HG03060 (cell line): ENCODE measurements at regions not wholly inside any gene's neighbourhood (a gene's known extent, or its start where the extent isn't known, plus 50 kb on each side); places are given as distances from the start of the nearest gene placed in this dataset.

ENCODE experiments used
- ATAC-seq: cut with Tn5 transposase; IDR thresholded peaks from one replicate; pipeline ENCODE4 v1.9.1; 2021; ENCODE audit warnings: low read depth, moderate number of reproducible peaks; ENCODE audit not compliant: unreplicated experiment

- ATAC-seq: no peak
Observed at GRCh38 chrX:139141370-139141769, 389.2 kb upstream of the F9 start.

DNA sequence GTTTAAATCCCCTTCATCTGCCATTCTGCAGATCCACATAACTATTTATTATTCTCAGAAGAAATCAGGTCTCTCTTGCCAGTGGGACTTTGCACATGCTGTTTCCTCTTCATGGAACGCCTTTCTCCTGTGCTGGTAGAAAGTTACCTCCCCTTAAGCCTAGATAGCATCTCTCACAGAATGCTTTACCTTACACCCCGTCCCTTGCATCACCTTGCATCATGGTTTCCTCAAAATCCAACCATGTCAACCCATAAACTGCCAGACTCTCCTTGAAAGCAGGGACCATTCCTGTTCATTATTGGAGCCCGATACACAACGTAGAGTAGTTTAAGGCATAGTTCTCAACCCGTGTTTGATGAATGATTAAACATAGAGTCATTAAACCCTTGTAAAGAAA is 396.2 kb upstream of the F9 start:
- ATAC-seq: no peak

- no peak for ATAC-seq
Observed at GRCh38 chrX:139126493-139126892, 404.0 kb upstream of the F9 start.

- no peak for ATAC-seq
Observed at GRCh38 chrX:139125916-139126315, 404.6 kb upstream of the F9 start.

GRCh38 chrX:139121616-139122286 is 408.8 kb upstream of the F9 start:
- no peak for ATAC-seq

GRCh38 chrX:139120760-139121159 is 409.2 kb upstream of the FGF13 start:
- ATAC-seq: no peak

DNA sequence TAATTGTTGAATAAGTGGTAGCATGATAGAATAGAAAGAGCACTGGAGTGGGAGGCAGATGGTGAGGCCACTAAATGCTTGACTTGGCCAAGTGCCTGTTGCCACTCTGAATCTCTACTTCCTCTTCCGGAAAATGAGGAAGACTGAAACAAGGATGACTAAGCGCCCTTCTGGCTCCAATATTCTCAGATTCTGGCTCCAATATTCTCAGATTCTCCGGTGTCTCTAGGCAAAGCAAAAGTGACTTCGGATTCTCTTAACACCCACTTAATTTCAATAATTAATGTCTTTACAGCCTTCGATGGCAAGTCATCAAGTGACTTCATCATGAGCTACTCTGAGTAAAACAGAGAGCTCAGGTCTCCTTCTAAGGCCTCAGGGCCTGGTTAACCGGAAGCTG is 402.2 kb upstream of the FGF13 start:
- no peak for ATAC-seq

GRCh38 chrX:139112432-139112831 is 400.9 kb upstream of the FGF13 start:
- no peak for ATAC-seq

- no peak for ATAC-seq
Observed at GRCh38 chrX:139106069-139106468, 394.6 kb upstream of the FGF13 start.

DNA sequence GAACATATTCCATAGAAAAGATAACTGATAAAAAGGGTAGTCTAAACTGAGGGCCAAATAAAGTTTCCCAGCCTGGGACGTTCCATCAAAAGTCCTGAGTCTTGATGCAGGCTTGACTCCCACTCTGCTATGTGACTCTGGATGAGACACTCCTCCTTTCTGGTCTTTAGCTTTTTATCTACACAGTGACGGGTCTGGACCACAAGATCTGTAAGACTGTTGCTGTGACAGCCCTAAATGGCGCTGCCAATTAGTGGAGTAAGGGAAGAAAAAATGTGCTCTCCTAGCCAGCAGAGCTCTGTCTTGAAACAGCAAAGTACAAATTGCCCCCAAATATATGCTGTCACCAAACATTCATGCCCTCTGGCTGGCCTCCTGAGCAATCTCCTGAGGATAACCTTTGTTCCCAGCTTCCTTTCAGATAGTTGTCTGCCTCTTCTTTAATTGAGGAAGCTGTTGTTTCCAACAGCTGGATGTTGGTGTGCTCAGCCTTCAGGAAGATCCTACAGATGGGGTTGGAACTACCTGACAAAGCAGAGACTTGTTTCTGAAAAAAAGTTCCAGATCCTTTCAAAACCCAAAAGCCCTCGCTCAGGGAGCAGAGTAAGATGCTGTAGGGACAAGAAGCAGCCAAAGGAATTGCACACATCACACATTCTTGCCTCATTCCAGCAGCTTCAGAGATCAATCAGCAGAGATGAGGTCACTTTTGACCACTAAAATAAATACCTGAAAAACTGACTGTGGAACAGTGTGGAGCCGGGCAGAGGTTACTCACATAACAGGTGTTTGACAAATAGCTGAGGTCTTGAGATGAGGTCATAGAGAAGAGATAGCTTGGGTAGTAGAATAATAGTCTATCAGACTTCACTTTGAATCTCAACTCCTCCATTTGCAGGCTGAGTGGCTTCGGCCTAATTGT is 383.4 kb upstream of the FGF13 start:
- ATAC-seq: no peak

DNA sequence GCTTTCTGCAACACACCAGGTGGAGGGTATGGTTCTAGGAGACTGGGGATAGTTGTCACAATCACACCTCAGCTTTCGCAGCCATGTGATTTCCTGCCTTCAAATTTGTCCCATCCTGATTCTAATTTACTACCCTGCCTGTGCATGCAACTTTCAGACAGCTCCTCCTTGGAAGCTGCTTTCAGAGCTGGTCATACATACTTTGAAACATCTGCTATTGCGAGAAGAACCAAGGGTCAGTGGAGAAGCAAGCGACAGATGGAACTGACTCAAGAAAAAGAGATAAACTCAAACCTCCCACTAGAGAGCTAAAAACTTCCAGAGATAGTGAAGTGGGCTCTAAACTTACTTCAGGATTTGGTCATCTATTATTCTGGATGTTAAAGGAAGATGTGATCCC is 381.7 kb upstream of the FGF13 start:
- ATAC-seq: no peak

GRCh38 chrX:139091878-139092277 is 380.4 kb upstream of the FGF13 start:
- ATAC-seq: no peak

DNA sequence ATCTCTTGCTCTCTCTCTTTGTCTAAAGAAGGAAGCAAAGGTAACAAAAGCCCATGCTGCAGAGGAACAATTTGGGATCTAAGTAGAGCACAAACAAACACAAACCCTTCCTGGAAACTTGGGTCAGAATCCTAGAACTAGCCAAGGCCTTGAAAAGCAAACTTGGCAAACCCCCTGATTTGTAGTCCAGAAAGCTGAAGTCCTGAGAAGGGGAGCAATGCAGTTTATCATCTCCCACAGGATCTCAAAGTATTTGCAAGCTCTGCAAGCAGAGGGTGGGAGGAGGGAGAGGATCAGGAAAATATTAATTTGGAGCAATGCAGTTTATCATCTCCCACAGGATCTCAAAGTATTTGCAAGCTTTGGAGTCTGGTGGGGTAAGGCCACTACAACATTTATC is 379.5 kb upstream of the FGF13 start:
- ATAC-seq: no peak

DNA sequence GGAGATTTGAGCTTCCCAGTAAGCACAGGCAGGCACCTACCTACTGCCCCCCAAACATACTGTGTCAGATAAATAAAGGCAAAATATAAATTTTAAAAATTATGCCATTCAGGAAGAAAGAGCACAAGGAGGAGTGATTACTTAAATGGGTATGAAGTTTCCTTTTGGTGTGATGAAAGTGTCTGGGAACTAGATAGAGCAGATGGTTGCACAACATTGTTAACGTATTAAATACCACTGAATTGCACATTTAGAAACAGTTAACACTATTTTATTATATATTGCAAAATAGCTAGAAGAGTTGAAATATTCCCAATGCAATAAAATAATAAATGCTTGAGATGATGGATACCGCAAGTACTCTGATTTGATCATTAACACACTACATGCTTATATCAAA is 374.7 kb upstream of the FGF13 start:
- no peak for ATAC-seq

- ATAC-seq: no peak
Observed at GRCh38 chrX:139085404-139085803, 373.9 kb upstream of the FGF13 start.

DNA sequence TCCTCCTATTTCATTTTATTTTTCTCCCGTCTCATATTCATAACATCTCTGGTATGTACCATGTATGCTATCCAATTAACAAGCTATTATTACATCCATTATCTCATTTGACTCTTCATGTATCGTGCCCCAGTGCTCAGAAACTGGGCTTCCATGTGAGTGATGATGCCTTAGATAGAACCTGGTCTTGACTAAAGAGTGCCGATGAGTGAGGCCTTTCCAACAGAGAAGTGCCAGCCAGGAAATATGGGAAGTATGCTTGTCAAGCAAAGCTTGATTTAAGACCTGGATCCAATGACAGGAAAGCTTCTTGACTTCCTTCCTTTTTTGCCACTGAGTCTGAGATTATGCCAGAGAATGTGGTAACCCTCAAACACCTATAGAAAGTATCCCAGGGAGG is 371.7 kb upstream of the FGF13 start:
- ATAC-seq: no peak

DNA sequence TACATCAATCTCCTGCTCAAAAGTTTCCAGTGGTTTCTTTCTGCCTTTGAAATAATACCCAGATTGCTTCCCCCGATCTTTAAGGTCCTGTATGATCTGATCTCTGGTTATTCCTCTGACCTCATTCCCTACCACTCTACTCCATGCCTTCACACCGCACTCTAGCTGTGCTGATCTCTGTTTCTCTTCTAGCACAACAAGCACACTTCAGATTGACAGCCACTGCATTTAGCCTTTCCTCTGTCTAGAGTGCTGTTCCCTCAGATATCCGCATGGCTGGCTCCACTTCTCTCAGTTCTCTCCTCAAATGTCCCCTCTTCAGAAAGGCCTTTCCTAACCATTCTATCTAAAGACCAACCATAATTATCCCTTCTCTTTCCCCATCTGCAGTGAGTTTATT is 370.4 kb upstream of the FGF13 start:
- ATAC-seq: no peak

DNA sequence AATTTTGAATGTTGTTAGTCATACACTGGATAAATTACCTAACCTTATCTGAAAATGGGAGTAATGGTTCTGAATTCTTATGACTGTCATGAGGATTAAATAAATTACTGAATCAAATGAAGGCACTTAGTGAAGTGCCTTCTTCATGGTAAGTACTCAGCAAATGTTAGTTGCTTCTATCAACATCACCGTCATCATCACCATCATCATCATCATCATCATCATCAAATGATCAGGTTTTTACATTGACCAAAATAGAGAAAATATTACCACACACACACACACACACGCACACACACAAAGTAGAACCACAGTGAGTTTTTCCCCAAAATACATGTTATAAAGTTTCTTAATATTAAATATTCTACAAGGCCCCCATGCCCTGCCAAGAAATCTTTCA is 368.3 kb upstream of the FGF13 start:
- ATAC-seq: no peak

- ATAC-seq: no peak
Observed at GRCh38 chrX:139078761-139079280, 367.3 kb upstream of the FGF13 start.

DNA sequence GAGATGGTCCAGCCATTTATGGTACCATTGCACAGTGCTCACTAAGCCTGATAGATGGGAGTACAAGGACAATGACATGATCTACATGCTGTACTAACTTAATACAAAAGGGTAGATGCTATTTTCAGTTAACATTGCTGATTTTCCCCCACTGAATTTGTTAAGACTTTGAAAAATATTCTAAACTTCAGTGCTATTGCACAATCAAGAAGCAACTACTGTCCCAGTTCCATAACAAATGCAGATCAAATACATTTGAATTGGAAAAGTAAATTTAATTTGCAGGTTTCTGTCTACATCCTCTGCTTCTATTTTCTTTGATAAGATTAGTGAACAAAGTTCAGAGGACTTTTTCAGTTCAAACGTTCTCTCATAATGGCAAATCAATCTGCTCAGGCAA is 366.8 kb upstream of the FGF13 start:
- no peak for ATAC-seq

- ATAC-seq: no peak
Observed at GRCh38 chrX:139077281-139078250, 366.0 kb upstream of the FGF13 start.
